Endothelial cell of umbilical vein (primary cell): ENCODE measurements at regions not wholly inside any gene's neighbourhood (a gene's known extent, or its start where the extent isn't known, plus 50 kb on each side); places are given as distances from the start of the nearest gene placed in this dataset.

Experiments
- EZH2 ChIP-seq: IDR thresholded peaks from 2 replicates; pipeline ENCODE4 v1.6.1; 2012; ENCODE audit warnings: borderline replicate concordance, low read depth, mild to moderate bottlenecking, moderate library complexity, low read length, inconsistent platforms; ENCODE audit not compliant: severe bottlenecking
- FOS ChIP-seq: IDR thresholded peaks from 2 replicates; pipeline ENCODE4 v1.6.1; 2011; ENCODE audit warnings: mild to moderate bottlenecking, low read length, moderate library complexity, borderline replicate concordance; ENCODE audit not compliant: insufficient read depth
- GATA2 ChIP-seq: IDR thresholded peaks from 2 replicates; pipeline ENCODE4 v1.7.0; 2011; ENCODE audit warnings: low read depth, mild to moderate bottlenecking, moderate library complexity, mixed read lengths, low read length; ENCODE audit not compliant: insufficient read length, insufficient read depth
- JUN ChIP-seq: IDR thresholded peaks from 2 replicates; pipeline ENCODE4 v1.6.1; 2011; ENCODE audit warnings: borderline replicate concordance, low read depth; ENCODE audit not compliant: insufficient read length, insufficient read depth
- MYC ChIP-seq: IDR thresholded peaks from one replicate; pipeline ENCODE4 v1.6.1; 2011; ENCODE audit warnings: mild to moderate bottlenecking, low read depth, low read length
- POLR2A ChIP-seq: IDR thresholded peaks from 2 replicates; pipeline ENCODE4 v1.6.1; 2012; ENCODE audit warnings: low read depth, mild to moderate bottlenecking, control low read depth, low read length
- POLR2AphosphoS5 ChIP-seq: IDR thresholded peaks from 2 replicates; pipeline ENCODE4 v1.6.1; 2012; ENCODE audit warnings: low read depth, mild to moderate bottlenecking, control low read depth, low read length, moderate library complexity; ENCODE audit not compliant: insufficient read depth
- TF ChIP-seq, protein P1 (sequence below), 2 donors: IDR thresholded peaks; 1 replicate in 1 of 2; 2 replicates in 1 of 2; pipeline ENCODE4 v1.5.1; 2011; ENCODE audit warnings: low read length in 2 of 2, mild to moderate bottlenecking in 2 of 2, moderate library complexity in 2 of 2, control low read depth in 1 of 2, inconsistent platforms in 1 of 2, low read depth in 1 of 2; ENCODE audit not compliant: insufficient read depth in 1 of 2; ENCODE audit errors: extremely low read depth in 1 of 2
- TF ChIP-seq, protein P2 (sequence below): IDR thresholded peaks from 2 replicates; pipeline ENCODE4 v1.6.1; 2011; ENCODE audit not compliant: insufficient read depth, insufficient read length

DNA sequence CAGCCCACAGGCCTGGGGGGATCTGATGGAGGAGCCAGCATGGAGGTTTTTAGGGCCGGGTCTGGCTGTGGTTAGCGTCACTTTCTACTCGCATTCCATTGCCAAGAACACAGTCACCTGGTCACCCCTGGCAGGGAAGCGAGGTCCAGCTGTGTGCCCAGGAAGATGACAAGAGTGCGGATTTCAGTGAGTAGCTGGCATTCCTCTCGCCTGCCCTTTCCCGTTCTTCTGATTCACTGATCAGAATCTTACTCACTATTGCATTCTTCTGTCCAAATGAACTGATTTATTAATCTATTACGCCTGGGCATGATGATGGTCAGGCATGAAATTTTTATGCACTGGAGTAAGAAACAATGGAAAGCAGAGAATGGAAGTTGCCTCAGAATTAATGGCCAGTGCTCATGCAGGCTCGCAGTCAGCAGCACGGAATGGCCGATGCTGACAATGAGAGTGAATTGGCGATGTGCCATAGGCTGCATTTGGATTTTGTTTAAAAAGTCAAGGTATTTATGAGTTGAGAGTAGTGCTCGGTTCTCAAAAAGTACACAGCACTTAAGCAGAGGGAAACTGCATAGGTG is 76.4 kb upstream of the MGAT5 start:
- no peak for TF ChIP-seq POLR2A
- no peak for TF ChIP-seq EZH2
- TF ChIP-seq POLR2AphosphoS5 = peak; percentile 64
- TF ChIP-seq, protein P1, sequence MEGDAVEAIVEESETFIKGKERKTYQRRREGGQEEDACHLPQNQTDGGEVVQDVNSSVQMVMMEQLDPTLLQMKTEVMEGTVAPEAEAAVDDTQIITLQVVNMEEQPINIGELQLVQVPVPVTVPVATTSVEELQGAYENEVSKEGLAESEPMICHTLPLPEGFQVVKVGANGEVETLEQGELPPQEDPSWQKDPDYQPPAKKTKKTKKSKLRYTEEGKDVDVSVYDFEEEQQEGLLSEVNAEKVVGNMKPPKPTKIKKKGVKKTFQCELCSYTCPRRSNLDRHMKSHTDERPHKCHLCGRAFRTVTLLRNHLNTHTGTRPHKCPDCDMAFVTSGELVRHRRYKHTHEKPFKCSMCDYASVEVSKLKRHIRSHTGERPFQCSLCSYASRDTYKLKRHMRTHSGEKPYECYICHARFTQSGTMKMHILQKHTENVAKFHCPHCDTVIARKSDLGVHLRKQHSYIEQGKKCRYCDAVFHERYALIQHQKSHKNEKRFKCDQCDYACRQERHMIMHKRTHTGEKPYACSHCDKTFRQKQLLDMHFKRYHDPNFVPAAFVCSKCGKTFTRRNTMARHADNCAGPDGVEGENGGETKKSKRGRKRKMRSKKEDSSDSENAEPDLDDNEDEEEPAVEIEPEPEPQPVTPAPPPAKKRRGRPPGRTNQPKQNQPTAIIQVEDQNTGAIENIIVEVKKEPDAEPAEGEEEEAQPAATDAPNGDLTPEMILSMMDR (IDR thresholded peaks at IDR 0.05; ENCODE audit: extremely low read depth in 1 of 2, insufficient read depth in 1 of 2, low read depth in 1 of 2, low read length in 2 of 2) = no peak
- TF ChIP-seq, protein P2, sequence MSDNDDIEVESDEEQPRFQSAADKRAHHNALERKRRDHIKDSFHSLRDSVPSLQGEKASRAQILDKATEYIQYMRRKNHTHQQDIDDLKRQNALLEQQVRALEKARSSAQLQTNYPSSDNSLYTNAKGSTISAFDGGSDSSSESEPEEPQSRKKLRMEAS = no peak
- TF ChIP-seq MYC = no peak
- peak; percentile 77 for TF ChIP-seq JUN
- peak; percentile 93 for TF ChIP-seq GATA2
- peak; percentile 61 for TF ChIP-seq FOS
